ENCODE measurements at regions not wholly inside any gene's neighbourhood (a gene's known extent, or its start where the extent isn't known, plus 50 kb on each side); places are given as distances from the start of the nearest gene placed in this dataset.

- Histone ChIP-seq H3K4me3 (no peak overlapping the region), H3K27ac (no peak overlapping the region), H3K4me1 (peaks cover 0 to 13% (median 0%) of the 10 kb centered on the region in 3 donors), H3K27me3 (peaks cover 0 to 92% (median 0%) of the 10 kb centered on the region in 4 donors), H3K36me3 (no peaks in the 10 kb centered on the region), H3K9me3 (no peaks in the 10 kb centered on the region)
- intact Hi-C loops (cut with DNase I) = no loop called here
- WGBS, 2 donors = 25 to 52% methylated on average over 2 to 7 of the region's 18 CpGs
- TF ChIP-seq, protein P1, sequence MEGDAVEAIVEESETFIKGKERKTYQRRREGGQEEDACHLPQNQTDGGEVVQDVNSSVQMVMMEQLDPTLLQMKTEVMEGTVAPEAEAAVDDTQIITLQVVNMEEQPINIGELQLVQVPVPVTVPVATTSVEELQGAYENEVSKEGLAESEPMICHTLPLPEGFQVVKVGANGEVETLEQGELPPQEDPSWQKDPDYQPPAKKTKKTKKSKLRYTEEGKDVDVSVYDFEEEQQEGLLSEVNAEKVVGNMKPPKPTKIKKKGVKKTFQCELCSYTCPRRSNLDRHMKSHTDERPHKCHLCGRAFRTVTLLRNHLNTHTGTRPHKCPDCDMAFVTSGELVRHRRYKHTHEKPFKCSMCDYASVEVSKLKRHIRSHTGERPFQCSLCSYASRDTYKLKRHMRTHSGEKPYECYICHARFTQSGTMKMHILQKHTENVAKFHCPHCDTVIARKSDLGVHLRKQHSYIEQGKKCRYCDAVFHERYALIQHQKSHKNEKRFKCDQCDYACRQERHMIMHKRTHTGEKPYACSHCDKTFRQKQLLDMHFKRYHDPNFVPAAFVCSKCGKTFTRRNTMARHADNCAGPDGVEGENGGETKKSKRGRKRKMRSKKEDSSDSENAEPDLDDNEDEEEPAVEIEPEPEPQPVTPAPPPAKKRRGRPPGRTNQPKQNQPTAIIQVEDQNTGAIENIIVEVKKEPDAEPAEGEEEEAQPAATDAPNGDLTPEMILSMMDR (IDR thresholded peaks at IDR 0.05) = no peak
- no peak for TF ChIP-seq POLR2A (IDR thresholded peaks at IDR 0.05)
- no peak for DNase-seq
Measured at GRCh38 chr7:155219947-155220769, 77.5 kb upstream of the INSIG1 start.

GRCh38 chr7:155220903-155221302 lies 76.8 kb upstream of the INSIG1 start:
- Histone ChIP-seq H3K27ac (no peak overlapping the region), H3K4me3 (no peak overlapping the region), H3K36me3 (no peaks in the 10 kb centered on the region), H3K4me1 (peaks cover 0 to 13% (median 0%) of the 10 kb centered on the region in 3 donors), H3K9me3 (no peaks in the 10 kb centered on the region), H3K27me3 (peaks cover 0 to 91% (median 0%) of the 10 kb centered on the region in 4 donors)
- intact Hi-C loops (cut with DNase I) = no loop called here
- no peak for TF ChIP-seq POLR2A (IDR thresholded peaks at IDR 0.05)
- TF ChIP-seq, protein P1 (IDR thresholded peaks at IDR 0.05) = no peak
- WGBS, 2 donors = 80 to 100% methylated on average over 1 to 5 of the region's 5 CpGs
- DNase-seq = no peak

DNA sequence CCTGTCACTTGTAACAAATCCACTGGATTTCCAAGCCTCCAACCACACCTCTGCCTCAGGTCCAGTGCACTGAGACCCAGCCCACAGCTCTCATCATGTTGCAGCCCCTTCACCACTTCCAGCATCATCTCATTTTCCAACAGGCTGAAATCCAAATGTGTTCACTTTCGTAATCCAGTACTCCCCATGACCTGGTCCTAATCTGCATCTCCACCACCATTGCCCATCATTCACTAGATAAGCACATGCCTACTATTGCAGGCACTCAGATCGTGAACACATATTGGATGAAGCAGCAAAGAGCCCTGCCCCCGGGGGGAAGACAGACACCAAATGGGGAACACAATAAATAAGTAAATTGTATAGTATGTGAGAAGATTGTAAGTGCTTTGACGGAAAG lies 76.1 kb upstream of the INSIG1 start:
- Histone ChIP-seq H3K27me3 (peaks cover 0 to 91% (median 0%) of the 10 kb centered on the region in 4 donors), H3K27ac (no peak overlapping the region), H3K4me3 (no peak overlapping the region), H3K9me3 (no peaks in the 10 kb centered on the region), H3K36me3 (no peaks in the 10 kb centered on the region), H3K4me1 (peaks cover 0 to 13% (median 0%) of the 10 kb centered on the region in 3 donors)
- WGBS, 2 donors = 92 to 100% methylated on average over 3 to 4 of the region's 4 CpGs
- intact Hi-C loops (cut with DNase I) = no loop called here
- no peak for DNase-seq
- TF ChIP-seq POLR2A (IDR thresholded peaks at IDR 0.05) = no peak
- TF ChIP-seq, protein P1 (IDR thresholded peaks at IDR 0.05) = no peak

DNA sequence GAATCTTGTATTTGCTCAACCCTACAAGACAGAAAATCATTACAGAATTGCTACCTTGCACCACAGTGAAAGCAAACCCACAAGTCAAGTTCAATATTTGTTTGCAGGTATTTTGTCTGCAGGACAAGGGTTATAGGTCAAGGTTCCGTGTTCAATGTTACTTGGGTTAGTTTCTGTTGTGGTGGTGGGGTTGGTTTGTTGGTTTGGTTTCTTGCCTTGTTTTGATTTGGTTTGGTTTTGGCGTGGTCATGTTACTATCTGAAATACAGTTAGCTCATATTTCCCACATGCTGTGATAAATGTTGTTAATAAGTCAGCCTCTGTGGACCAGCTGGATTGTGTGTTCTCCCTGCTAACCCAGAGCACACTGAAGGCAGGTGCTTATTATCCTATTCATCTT lies 75.6 kb upstream of the INSIG1 start:
- intact Hi-C loops (cut with DNase I) = no loop called here
- no peak overlapping the region for H3K27ac ChIP-seq
- 73 to 75% methylated on average over 2 of the region's 2 CpGs for WGBS, 2 donors

GRCh38 chr7:155222573-155222972 lies 75.1 kb upstream of the INSIG1 start:
- H3K36me3 ChIP-seq = no peaks in the 10 kb centered on the region
- H3K4me3 ChIP-seq = no peak overlapping the region
- TF ChIP-seq, protein P1 (IDR thresholded peaks at IDR 0.05) = no peak
- no peak for TF ChIP-seq POLR2A (IDR thresholded peaks at IDR 0.05)
- WGBS, 2 donors = 65 to 75% methylated on average over 3 to 5 of the region's 5 CpGs
- H3K9me3 ChIP-seq = no peaks in the 10 kb centered on the region
- peaks cover 0 to 13% (median 0%) of the 10 kb centered on the region in 3 donors for H3K4me1 ChIP-seq
- H3K27me3 ChIP-seq = peaks cover 0 to 91% (median 0%) of the 10 kb centered on the region in 4 donors
- intact Hi-C loops (cut with DNase I) = no loop called here
- H3K27ac ChIP-seq = no peak overlapping the region
- DNase-seq = no peak

More for the DNA sequence above, 75.6 kb upstream of the INSIG1 start:
- Histone ChIP-seq H3K36me3 (no peaks in the 10 kb centered on the region), H3K27me3 (peaks cover 0 to 91% (median 0%) of the 10 kb centered on the region in 4 donors), H3K9me3 (no peaks in the 10 kb centered on the region), H3K4me1 (peaks cover 0 to 13% (median 0%) of the 10 kb centered on the region in 3 donors), H3K4me3 (no peak overlapping the region)
- no peak for DNase-seq
- no peak for TF ChIP-seq POLR2A (IDR thresholded peaks at IDR 0.05)
- TF ChIP-seq, protein P1 (IDR thresholded peaks at IDR 0.05) = no peak

Data from esophagus squamous epithelium (tissue), 5 donors.